DND-41 (cell line): ENCODE measurements at regions not wholly inside any gene's neighbourhood (a gene's known extent, or its start where the extent isn't known, plus 50 kb on each side); places are given as distances from the start of the nearest gene placed in this dataset.

ENCODE experiments used
- ATAC-seq: fragments of 200-7000 bp; cut with Tn5 transposase; 3 replicates; pipeline ENCODE4 v1.9.1; 2021; ENCODE audit warnings: low read depth; ENCODE audit not compliant: insufficient read depth
- DNase-seq: peaks from one replicate; pipeline ENCODE4 v3.0.0-alpha.2; 2020
- H2AFZ ChIP-seq: 2 replicates; pipeline ENCODE4 v1.6.0; 2012; ENCODE audit warnings: low read depth, low read length
- H3K27ac ChIP-seq: 2 replicates; pipeline ENCODE4 v1.5.1; 2012; ENCODE audit warnings: low read length, inconsistent platforms
- H3K27me3 ChIP-seq: fragments of 200-600 bp; sonication (generic); 2 replicates; pipeline ENCODE4 v1.6.0; 2012; ENCODE audit warnings: low read length, mild to moderate bottlenecking, inconsistent platforms; ENCODE audit not compliant: insufficient read depth, poor library complexity
- H3K36me3 ChIP-seq: 2 replicates; pipeline ENCODE4 v1.5.1; 2012; ENCODE audit warnings: low read length, inconsistent platforms; ENCODE audit not compliant: insufficient read depth
- H3K4me1 ChIP-seq: 2 replicates; pipeline ENCODE4 v1.5.1; 2012; ENCODE audit warnings: mild to moderate bottlenecking, low read length; ENCODE audit not compliant: insufficient read depth
- H3K4me2 ChIP-seq: 2 replicates; pipeline ENCODE4 v1.6.0; 2012; ENCODE audit warnings: mild to moderate bottlenecking, moderate library complexity, low read length, inconsistent platforms; ENCODE audit not compliant: insufficient read depth
- H3K4me3 ChIP-seq, 2 experiments: fragments of 200-600 bp in 1 of 2; shearing (Covaris generic) in 1 of 2; 2 replicates each; pipeline ENCODE4 v1.5.1; 2012 to 2016; ENCODE audit warnings: inconsistent platforms in 2 of 2, low read length in 2 of 2, mild to moderate bottlenecking in 2 of 2, low read depth in 1 of 2, moderate library complexity in 1 of 2
- H3K79me2 ChIP-seq: 2 replicates; pipeline ENCODE4 v1.6.0; 2012; ENCODE audit warnings: low read length, inconsistent platforms; ENCODE audit not compliant: insufficient read depth
- H3K9ac ChIP-seq: 2 replicates; pipeline ENCODE4 v1.6.0; 2012; ENCODE audit warnings: low read depth, mild to moderate bottlenecking, inconsistent platforms, low read length, moderate library complexity
- H3K9me3 ChIP-seq: 2 replicates; pipeline ENCODE4 v1.5.1; 2012; ENCODE audit warnings: low read length, moderate library complexity, mild to moderate bottlenecking, inconsistent platforms; ENCODE audit not compliant: insufficient read depth, severe bottlenecking
- H4K20me1 ChIP-seq: 2 replicates; pipeline ENCODE4 v1.6.0; 2012; ENCODE audit warnings: low read length; ENCODE audit not compliant: insufficient read depth
- EZH2 ChIP-seq: IDR thresholded peaks from 3 replicates; pipeline ENCODE4 v1.6.1; 2012; ENCODE audit warnings: borderline replicate concordance, low read depth, mild to moderate bottlenecking, moderate library complexity, low read length, inconsistent platforms; ENCODE audit not compliant: severe bottlenecking
- TF ChIP-seq, protein P1 (sequence below): IDR thresholded peaks from 2 replicates; pipeline ENCODE4 v1.5.1; 2012; ENCODE audit warnings: borderline replicate concordance, low read length, moderate library complexity, mild to moderate bottlenecking; ENCODE audit not compliant: poor library complexity, severe bottlenecking; ENCODE audit errors: extremely low read depth

DNA sequence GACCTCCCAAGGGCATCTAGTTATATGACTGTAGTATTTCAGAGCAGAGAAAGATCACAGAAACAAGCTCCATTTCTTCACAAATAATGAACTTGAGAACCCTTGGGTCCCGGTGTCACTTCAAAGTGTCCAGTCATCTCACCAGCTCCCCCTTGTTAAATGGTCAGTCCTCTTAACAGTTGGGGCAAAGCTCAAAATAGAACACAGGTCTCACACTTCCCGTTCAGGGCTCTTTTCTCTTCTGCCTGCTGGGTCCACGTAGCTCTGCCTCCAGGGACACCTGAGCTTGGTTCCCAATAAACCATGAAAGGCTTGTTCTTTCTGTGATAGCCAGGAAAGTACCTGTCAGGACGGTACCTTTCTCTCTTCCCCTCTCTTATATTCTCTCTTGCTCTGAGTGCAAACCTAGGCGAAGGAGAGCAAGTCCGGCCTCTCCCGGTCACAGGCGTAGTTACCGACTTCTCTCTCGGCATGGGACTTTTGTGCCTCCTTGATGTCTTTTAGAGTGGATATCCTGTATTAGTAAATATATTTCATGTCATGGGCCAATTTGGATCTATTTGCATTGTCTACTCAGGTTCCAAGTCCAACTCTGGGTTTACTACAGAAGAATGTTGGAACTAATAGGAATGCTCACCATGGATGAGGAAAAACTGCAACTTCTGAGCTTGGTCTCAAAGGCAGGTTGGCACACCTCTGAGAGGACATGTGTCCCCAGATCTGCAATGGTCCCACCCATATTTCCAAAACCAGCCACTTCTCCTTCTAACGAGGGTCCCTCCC, 118.8 kb upstream of the PARP11 start:
- ATAC-seq: no peak
- Histone ChIP-seq H3K27me3 (peaks cover 8% of the 10 kb centered on the region), H3K9ac (no peak overlapping the region), H3K4me1 (no peaks in the 10 kb centered on the region), H3K9me3 (no peaks in the 10 kb centered on the region), H3K4me2 (no peak overlapping the region), H4K20me1 (no peaks in the 10 kb centered on the region), H3K36me3 (no peaks in the 10 kb centered on the region), H2AFZ (no peak overlapping the region), H3K4me3 (no peak overlapping the region), H3K27ac (no peak overlapping the region), H3K79me2 (no peaks in the 10 kb centered on the region)
- TF ChIP-seq, protein P1, sequence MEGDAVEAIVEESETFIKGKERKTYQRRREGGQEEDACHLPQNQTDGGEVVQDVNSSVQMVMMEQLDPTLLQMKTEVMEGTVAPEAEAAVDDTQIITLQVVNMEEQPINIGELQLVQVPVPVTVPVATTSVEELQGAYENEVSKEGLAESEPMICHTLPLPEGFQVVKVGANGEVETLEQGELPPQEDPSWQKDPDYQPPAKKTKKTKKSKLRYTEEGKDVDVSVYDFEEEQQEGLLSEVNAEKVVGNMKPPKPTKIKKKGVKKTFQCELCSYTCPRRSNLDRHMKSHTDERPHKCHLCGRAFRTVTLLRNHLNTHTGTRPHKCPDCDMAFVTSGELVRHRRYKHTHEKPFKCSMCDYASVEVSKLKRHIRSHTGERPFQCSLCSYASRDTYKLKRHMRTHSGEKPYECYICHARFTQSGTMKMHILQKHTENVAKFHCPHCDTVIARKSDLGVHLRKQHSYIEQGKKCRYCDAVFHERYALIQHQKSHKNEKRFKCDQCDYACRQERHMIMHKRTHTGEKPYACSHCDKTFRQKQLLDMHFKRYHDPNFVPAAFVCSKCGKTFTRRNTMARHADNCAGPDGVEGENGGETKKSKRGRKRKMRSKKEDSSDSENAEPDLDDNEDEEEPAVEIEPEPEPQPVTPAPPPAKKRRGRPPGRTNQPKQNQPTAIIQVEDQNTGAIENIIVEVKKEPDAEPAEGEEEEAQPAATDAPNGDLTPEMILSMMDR: no peak
- TF ChIP-seq EZH2: no peak
- DNase-seq: no peak

DNA sequence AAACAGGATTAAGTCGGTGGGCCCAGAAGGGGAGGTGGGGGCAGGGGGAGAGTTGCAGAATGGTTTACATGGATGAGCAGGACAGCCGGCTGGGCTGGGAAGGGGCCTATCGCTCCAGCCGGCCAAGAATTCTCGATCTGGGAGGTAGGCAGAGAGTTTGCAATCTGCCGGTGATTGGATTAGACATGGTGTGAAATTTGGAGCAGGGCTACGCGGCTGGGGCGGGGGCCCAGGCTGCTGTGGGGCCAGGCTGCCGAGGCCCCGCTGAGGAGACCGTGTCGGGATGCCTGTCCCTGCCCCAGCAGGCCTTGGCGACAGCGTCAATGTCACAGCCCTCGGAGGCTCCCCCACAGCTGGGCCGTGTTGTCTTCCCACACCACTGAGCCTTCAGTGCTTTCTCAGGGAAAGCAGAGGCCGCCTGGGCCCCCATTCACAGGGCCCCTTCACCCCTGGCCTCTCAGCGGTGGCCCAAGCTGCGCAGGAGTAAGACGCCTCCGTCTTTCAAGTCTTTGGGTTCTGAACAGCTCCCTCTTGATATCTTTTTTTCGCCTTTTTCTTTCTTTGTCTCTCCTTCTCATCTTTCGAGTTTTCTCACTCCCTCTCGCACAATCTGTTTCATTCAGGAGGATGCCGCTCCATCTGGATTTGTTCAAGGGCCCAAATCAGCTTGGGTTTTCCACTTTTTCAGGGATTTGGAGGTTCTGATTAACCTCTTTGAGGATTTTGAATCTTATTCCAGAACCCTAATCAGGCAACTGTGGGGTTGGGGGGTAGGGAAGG, 117.5 kb upstream of the PARP11 start:
- H3K4me1 ChIP-seq: no peaks in the 10 kb centered on the region
- no peaks in the 10 kb centered on the region for H3K79me2 ChIP-seq
- no peak overlapping the region for H3K4me3 ChIP-seq
- H3K4me2 ChIP-seq: no peak overlapping the region
- no peaks in the 10 kb centered on the region for H4K20me1 ChIP-seq
- no peak overlapping the region for H3K9ac ChIP-seq
- DNase-seq (no peak), ATAC-seq (no peak)
- H2AFZ ChIP-seq: no peak overlapping the region
- H3K9me3 ChIP-seq: no peaks in the 10 kb centered on the region
- no peak overlapping the region for H3K27ac ChIP-seq
- H3K27me3 ChIP-seq: peaks cover 7% of the 10 kb centered on the region
- H3K36me3 ChIP-seq: no peaks in the 10 kb centered on the region
- TF ChIP-seq EZH2: no peak
- TF ChIP-seq, protein P1: no peak

DNA sequence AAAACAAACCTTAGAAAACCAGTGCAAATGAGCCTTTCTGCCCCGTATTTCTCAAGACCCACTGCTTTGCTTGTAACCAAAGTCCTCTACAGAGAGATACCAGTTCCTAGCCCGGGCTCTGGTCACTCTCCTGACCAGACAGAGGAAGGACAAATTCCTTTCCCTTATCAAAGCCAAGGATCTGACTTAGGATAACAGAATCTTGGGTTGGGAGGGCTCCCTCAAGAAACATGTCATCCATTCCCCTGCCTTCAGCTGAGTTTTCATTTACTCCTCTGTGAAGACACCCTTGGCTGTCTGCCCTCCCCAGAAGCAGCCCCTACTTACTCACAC, 116.0 kb upstream of the PARP11 start:
- H3K79me2 ChIP-seq: no peaks in the 10 kb centered on the region
- H4K20me1 ChIP-seq: no peaks in the 10 kb centered on the region
- H3K9ac ChIP-seq: no peak overlapping the region
- DNase-seq (no peak), ATAC-seq (no peak)
- peaks cover 7% of the 10 kb centered on the region for H3K27me3 ChIP-seq
- H3K27ac ChIP-seq: no peak overlapping the region
- no peak overlapping the region for H3K4me2 ChIP-seq
- no peaks in the 10 kb centered on the region for H3K4me1 ChIP-seq
- H3K4me3 ChIP-seq: no peak overlapping the region
- H2AFZ ChIP-seq: no peak overlapping the region
- H3K9me3 ChIP-seq: no peaks in the 10 kb centered on the region
- TF ChIP-seq, protein P1: no peak
- TF ChIP-seq EZH2: no peak
- H3K36me3 ChIP-seq: no peaks in the 10 kb centered on the region
